Cardiac muscle cell (in vitro differentiated cells and primary cell): ENCODE measurements at regions not wholly inside any gene's neighbourhood (a gene's known extent, or its start where the extent isn't known, plus 50 kb on each side); places are given as distances from the start of the nearest gene placed in this dataset.

ENCODE experiments used
- DNase-seq, 2 donors: peaks; one replicate each; pipeline versions ENCODE4 v3.0.0 to v3.0.0-alpha.2; 2010 to 2017; ENCODE audit warnings: low read depth in 1 of 2, low spot score in 1 of 2
- H3K27ac ChIP-seq: fragments of 200-600 bp; sonication (generic); 2 replicates; pipeline ENCODE4 v1.5.1; 2016
- H3K27me3 ChIP-seq: fragments of 200-600 bp; sonication (generic); 2 replicates; pipeline ENCODE4 v1.6.0; 2016; ENCODE audit warnings: control low read depth
- H3K36me3 ChIP-seq: fragments of 200-600 bp; sonication (generic); 2 replicates; pipeline ENCODE4 v1.5.1; 2016; ENCODE audit warnings: control low read depth
- H3K4me1 ChIP-seq: fragments of 200-600 bp; sonication (generic); 2 replicates; pipeline ENCODE4 v1.8.1; 2017; ENCODE audit warnings: low read depth, mild to moderate bottlenecking, mixed run types
- H3K4me3 ChIP-seq: fragments of 200-600 bp; sonication (generic); 2 replicates; pipeline ENCODE4 v1.5.1; 2016; ENCODE audit warnings: mild to moderate bottlenecking
- H3K9me3 ChIP-seq: fragments of 200-600 bp; sonication (generic); 2 replicates; pipeline ENCODE4 v1.5.1; 2017; ENCODE audit warnings: low read depth, mild to moderate bottlenecking, control low read depth
- CTCF ChIP-seq: IDR thresholded peaks from 2 replicates; pipeline ENCODE4 v1.5.1; 2012; ENCODE audit warnings: low read depth, mild to moderate bottlenecking, low read length

GRCh38 chr5:162283609-162284008, 216.0 kb downstream of the GABRG2 start:
- no peaks in the 10 kb centered on the region for H3K9me3 ChIP-seq
- no peak for TF ChIP-seq CTCF
- H3K27me3 ChIP-seq, result no peaks in the 10 kb centered on the region
- DNase-seq, result no peak
- H3K4me1 ChIP-seq, result peaks cover 7% of the 10 kb centered on the region
- no peaks in the 10 kb centered on the region for H3K36me3 ChIP-seq
- H3K4me3 ChIP-seq, result no peak overlapping the region
- H3K27ac ChIP-seq, result no peak overlapping the region

GRCh38 chr5:162288647-162289296, 221.2 kb downstream of the GABRG2 start:
- no peak overlapping the region for H3K27ac ChIP-seq
- no peak for TF ChIP-seq CTCF
- H3K9me3 ChIP-seq, result no peaks in the 10 kb centered on the region
- H3K4me3 ChIP-seq, result no peak overlapping the region
- H3K27me3 ChIP-seq, result no peaks in the 10 kb centered on the region
- H3K36me3 ChIP-seq, result no peaks in the 10 kb centered on the region
- H3K4me1 ChIP-seq, result peaks cover 4% of the 10 kb centered on the region
- no peak for DNase-seq

DNA sequence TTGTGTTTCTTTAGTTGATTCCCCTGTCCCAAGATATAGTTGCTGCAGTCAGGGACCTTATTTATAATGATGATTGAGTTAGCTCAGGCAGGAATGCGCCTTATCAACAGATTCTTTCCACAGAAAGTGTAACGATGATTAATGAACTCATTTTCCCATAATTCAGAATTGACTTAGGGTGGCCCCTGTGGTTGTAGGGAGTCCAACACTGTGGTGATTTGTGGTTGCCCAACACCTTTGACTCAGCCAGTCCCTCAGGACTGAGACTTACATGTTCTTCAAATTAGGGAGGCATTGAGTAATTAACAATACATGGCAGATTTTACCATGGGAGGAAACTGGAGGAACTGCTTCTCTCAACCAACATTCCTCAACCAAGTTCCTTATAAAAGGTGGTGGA, 221.9 kb downstream of the GABRG2 start:
- H3K9me3 ChIP-seq, result no peaks in the 10 kb centered on the region
- H3K36me3 ChIP-seq, result no peaks in the 10 kb centered on the region
- H3K27ac ChIP-seq, result no peak overlapping the region
- DNase-seq, result no peak
- no peaks in the 10 kb centered on the region for H3K27me3 ChIP-seq
- peaks cover 4% of the 10 kb centered on the region for H3K4me1 ChIP-seq
- no peak for TF ChIP-seq CTCF
- H3K4me3 ChIP-seq, result no peak overlapping the region

GRCh38 chr5:162299793-162300192, 232.2 kb downstream of the GABRG2 start:
- no peak for TF ChIP-seq CTCF
- H3K36me3 ChIP-seq, result no peaks in the 10 kb centered on the region

DNA sequence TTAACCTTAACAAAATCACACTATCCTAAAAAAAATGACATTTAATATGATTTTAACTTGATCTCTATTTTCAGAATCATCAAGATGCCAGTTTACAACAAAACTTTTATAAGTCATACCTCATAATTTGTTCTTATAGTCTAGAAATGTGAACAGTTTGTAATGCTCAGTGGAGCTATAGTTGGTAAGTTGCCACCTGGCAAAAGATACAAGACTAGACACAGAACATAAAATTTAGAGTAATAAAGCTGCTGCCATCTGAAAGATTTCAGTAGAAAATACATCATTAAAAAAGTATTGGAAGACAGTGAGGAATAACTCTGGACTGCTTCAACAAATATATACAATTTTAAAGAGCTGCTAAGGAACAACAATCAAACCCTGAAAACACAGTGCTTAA, 233.8 kb downstream of the GABRG2 start:
- no peaks in the 10 kb centered on the region for H3K9me3 ChIP-seq
- no peak for TF ChIP-seq CTCF
- DNase-seq, result no peak

More at GRCh38 chr5:162299793-162300192, 232.2 kb downstream of the GABRG2 start:
- no peak overlapping the region for H3K27ac ChIP-seq
- H3K9me3 ChIP-seq, result no peaks in the 10 kb centered on the region
- DNase-seq, result no peak
- H3K27me3 ChIP-seq, result no peaks in the 10 kb centered on the region
- H3K4me3 ChIP-seq, result no peak overlapping the region
- H3K4me1 ChIP-seq, result no peaks in the 10 kb centered on the region

GRCh38 chr5:162323466-162323865, 255.9 kb downstream of the GABRG2 start:
- no peaks in the 10 kb centered on the region for H3K9me3 ChIP-seq
- H3K27me3 ChIP-seq, result no peaks in the 10 kb centered on the region
- H3K4me3 ChIP-seq, result no peak overlapping the region
- peak in 1 of 2 donors; percentile 7 for DNase-seq
- TF ChIP-seq CTCF, result no peak
- no peak overlapping the region for H3K27ac ChIP-seq
- H3K4me1 ChIP-seq, result peaks cover 34% of the 10 kb centered on the region
- H3K36me3 ChIP-seq, result no peaks in the 10 kb centered on the region

More for the DNA sequence above, 233.8 kb downstream of the GABRG2 start:
- no peaks in the 10 kb centered on the region for H3K36me3 ChIP-seq
- no peak overlapping the region for H3K27ac ChIP-seq
- no peaks in the 10 kb centered on the region for H3K27me3 ChIP-seq
- no peaks in the 10 kb centered on the region for H3K4me1 ChIP-seq
- no peak overlapping the region for H3K4me3 ChIP-seq
